HG02571 (cell line): ENCODE measurements at regions not wholly inside any gene's neighbourhood (a gene's known extent, or its start where the extent isn't known, plus 50 kb on each side); places are given as distances from the start of the nearest gene placed in this dataset.
"Not testable (repeated sequence)": the region's sequence is repeated elsewhere in the genome, so short reads cannot be mapped to it uniquely, and the experiment has no call there.

Experiments used
- ATAC-seq: cut with Tn5 transposase; IDR thresholded peaks from one replicate; pipeline ENCODE4 v1.9.1; 2021; ENCODE audit warnings: mild to moderate bottlenecking, moderate library complexity; ENCODE audit not compliant: unreplicated experiment

GRCh38 chr16:47872225-47872624 is 283.6 kb downstream of the ABCC12 start:
- no peak for ATAC-seq

GRCh38 chr16:47866423-47866822 is 289.4 kb downstream of the ABCC12 start:
- no peak for ATAC-seq

GRCh38 chr16:47865337-47865855 is 290.4 kb downstream of the ABCC12 start:
- no peak for ATAC-seq

- not testable (repeated sequence) for ATAC-seq
Observed at GRCh38 chr16:47864262-47864661, 291.5 kb downstream of the ABCC12 start.

GRCh38 chr16:47861999-47862398 is 293.8 kb downstream of the ABCC12 start:
- ATAC-seq: no peak

GRCh38 chr16:47858333-47858982 is 297.3 kb downstream of the ABCC12 start:
- ATAC-seq: no peak

- ATAC-seq: no peak
Observed at GRCh38 chr16:47855431-47855830, 300.4 kb downstream of the ABCC12 start.

GRCh38 chr16:47854737-47855136 is 301.1 kb downstream of the ABCC12 start:
- no peak for ATAC-seq

GRCh38 chr16:47852991-47853390 is 302.8 kb downstream of the ABCC12 start:
- ATAC-seq: no peak

- no peak for ATAC-seq
Observed at GRCh38 chr16:47851146-47851545, 304.6 kb downstream of the ABCC12 start.

GRCh38 chr16:47849736-47850135 is 306.1 kb downstream of the ABCC12 start:
- ATAC-seq: no peak

- no peak for ATAC-seq
Observed at GRCh38 chr16:47848421-47849109, 307.2 kb downstream of the ABCC12 start.

- no peak for ATAC-seq
Observed at GRCh38 chr16:47847220-47847970, 308.4 kb downstream of the ABCC12 start.

- ATAC-seq: no peak
Observed at GRCh38 chr16:47834485-47835024, 321.2 kb downstream of the ABCC12 start.

GRCh38 chr16:47833771-47834170 is 322.0 kb downstream of the ABCC12 start:
- no peak for ATAC-seq

GRCh38 chr16:47829850-47830600 is 325.8 kb downstream of the ABCC12 start:
- ATAC-seq: no peak

- ATAC-seq: no peak
Observed at GRCh38 chr16:47826070-47826469, 329.7 kb downstream of the ABCC12 start.

GRCh38 chr16:47817048-47817447 is 338.7 kb downstream of the ABCC12 start:
- no peak for ATAC-seq

GRCh38 chr16:47816511-47816910 is 339.3 kb downstream of the ABCC12 start:
- no peak for ATAC-seq

- no peak for ATAC-seq
Observed at GRCh38 chr16:47815655-47816054, 340.1 kb downstream of the ABCC12 start.

- ATAC-seq: not testable (repeated sequence)
Observed at GRCh38 chr16:47811758-47812157, 344.0 kb downstream of the ABCC12 start.
